ENCODE measurements at regions not wholly inside any gene's neighbourhood (a gene's known extent, or its start where the extent isn't known, plus 50 kb on each side); places are given as distances from the start of the nearest gene placed in this dataset.

DNA sequence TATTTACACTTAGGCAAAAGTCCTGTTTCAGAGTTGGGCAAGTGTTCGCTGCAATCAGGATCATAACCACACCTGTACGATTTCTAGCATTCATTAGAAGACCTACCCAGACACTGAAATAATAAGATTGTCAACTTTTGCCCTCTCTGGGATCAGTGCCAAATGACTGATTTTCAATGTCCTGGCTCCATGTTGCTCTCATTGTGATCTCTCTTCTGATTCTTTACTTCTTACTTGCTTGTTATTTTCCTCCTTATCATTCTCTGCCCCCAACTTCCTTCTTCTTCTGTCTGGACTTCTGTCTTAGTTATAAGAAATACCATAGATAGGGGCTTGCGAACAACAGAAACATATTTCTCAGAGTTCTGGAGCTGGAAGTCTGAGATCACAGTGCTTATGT, 94.4 kb upstream of the BMP2 start:
- TF ChIP-seq, protein P1, sequence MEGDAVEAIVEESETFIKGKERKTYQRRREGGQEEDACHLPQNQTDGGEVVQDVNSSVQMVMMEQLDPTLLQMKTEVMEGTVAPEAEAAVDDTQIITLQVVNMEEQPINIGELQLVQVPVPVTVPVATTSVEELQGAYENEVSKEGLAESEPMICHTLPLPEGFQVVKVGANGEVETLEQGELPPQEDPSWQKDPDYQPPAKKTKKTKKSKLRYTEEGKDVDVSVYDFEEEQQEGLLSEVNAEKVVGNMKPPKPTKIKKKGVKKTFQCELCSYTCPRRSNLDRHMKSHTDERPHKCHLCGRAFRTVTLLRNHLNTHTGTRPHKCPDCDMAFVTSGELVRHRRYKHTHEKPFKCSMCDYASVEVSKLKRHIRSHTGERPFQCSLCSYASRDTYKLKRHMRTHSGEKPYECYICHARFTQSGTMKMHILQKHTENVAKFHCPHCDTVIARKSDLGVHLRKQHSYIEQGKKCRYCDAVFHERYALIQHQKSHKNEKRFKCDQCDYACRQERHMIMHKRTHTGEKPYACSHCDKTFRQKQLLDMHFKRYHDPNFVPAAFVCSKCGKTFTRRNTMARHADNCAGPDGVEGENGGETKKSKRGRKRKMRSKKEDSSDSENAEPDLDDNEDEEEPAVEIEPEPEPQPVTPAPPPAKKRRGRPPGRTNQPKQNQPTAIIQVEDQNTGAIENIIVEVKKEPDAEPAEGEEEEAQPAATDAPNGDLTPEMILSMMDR (IDR thresholded peaks at IDR 0.05), result no peak
- TF ChIP-seq, protein P2, sequence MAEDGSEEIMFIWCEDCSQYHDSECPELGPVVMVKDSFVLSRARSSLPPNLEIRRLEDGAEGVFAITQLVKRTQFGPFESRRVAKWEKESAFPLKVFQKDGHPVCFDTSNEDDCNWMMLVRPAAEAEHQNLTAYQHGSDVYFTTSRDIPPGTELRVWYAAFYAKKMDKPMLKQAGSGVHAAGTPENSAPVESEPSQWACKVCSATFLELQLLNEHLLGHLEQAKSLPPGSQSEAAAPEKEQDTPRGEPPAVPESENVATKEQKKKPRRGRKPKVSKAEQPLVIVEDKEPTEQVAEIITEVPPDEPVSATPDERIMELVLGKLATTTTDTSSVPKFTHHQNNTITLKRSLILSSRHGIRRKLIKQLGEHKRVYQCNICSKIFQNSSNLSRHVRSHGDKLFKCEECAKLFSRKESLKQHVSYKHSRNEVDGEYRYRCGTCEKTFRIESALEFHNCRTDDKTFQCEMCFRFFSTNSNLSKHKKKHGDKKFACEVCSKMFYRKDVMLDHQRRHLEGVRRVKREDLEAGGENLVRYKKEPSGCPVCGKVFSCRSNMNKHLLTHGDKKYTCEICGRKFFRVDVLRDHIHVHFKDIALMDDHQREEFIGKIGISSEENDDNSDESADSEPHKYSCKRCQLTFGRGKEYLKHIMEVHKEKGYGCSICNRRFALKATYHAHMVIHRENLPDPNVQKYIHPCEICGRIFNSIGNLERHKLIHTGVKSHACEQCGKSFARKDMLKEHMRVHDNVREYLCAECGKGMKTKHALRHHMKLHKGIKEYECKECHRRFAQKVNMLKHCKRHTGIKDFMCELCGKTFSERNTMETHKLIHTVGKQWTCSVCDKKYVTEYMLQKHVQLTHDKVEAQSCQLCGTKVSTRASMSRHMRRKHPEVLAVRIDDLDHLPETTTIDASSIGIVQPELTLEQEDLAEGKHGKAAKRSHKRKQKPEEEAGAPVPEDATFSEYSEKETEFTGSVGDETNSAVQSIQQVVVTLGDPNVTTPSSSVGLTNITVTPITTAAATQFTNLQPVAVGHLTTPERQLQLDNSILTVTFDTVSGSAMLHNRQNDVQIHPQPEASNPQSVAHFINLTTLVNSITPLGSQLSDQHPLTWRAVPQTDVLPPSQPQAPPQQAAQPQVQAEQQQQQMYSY (CRISPR knock-in tag; IDR thresholded peaks at IDR 0.05), result no peak
- TF ChIP-seq, protein P3, sequence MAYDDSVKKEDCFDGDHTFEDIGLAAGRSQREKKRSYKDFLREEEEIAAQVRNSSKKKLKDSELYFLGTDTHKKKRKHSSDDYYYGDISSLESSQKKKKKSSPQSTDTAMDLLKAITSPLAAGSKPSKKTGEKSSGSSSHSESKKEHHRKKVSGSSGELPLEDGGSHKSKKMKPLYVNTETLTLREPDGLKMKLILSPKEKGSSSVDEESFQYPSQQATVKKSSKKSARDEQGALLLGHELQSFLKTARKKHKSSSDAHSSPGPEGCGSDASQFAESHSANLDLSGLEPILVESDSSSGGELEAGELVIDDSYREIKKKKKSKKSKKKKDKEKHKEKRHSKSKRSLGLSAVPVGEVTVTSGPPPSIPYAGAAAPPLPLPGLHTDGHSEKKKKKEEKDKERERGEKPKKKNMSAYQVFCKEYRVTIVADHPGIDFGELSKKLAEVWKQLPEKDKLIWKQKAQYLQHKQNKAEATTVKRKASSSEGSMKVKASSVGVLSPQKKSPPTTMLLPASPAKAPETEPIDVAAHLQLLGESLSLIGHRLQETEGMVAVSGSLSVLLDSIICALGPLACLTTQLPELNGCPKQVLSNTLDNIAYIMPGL (CRISPR knock-in tag; IDR thresholded peaks at IDR 0.05), result no peak
- TF ChIP-seq PREB (CRISPR knock-in tag; IDR thresholded peaks at IDR 0.05; ENCODE audit: borderline replicate concordance) (no peak), ELF4 (CRISPR knock-in tag; IDR thresholded peaks at IDR 0.05; ENCODE audit: low read depth) (no peak), NFE2L1 (CRISPR knock-in tag; IDR thresholded peaks at IDR 0.05) (no peak), SP1 (CRISPR knock-in tag; conservative IDR thresholded peaks at IDR 0.05) (no peak), NR3C1 (CRISPR knock-in tag; conservative IDR thresholded peaks at IDR 0.05; ENCODE audit: low read depth) (no peak), ZNF219 (CRISPR knock-in tag; IDR thresholded peaks at IDR 0.05; ENCODE audit: borderline replicate concordance) (no peak), ZNF512 (CRISPR knock-in tag; IDR thresholded peaks at IDR 0.05; ENCODE audit: borderline replicate concordance) (no peak), ATF2 (CRISPR knock-in tag; IDR thresholded peaks at IDR 0.05; ENCODE audit: borderline replicate concordance, low read depth) (no peak)
- TF ChIP-seq, protein P4, sequence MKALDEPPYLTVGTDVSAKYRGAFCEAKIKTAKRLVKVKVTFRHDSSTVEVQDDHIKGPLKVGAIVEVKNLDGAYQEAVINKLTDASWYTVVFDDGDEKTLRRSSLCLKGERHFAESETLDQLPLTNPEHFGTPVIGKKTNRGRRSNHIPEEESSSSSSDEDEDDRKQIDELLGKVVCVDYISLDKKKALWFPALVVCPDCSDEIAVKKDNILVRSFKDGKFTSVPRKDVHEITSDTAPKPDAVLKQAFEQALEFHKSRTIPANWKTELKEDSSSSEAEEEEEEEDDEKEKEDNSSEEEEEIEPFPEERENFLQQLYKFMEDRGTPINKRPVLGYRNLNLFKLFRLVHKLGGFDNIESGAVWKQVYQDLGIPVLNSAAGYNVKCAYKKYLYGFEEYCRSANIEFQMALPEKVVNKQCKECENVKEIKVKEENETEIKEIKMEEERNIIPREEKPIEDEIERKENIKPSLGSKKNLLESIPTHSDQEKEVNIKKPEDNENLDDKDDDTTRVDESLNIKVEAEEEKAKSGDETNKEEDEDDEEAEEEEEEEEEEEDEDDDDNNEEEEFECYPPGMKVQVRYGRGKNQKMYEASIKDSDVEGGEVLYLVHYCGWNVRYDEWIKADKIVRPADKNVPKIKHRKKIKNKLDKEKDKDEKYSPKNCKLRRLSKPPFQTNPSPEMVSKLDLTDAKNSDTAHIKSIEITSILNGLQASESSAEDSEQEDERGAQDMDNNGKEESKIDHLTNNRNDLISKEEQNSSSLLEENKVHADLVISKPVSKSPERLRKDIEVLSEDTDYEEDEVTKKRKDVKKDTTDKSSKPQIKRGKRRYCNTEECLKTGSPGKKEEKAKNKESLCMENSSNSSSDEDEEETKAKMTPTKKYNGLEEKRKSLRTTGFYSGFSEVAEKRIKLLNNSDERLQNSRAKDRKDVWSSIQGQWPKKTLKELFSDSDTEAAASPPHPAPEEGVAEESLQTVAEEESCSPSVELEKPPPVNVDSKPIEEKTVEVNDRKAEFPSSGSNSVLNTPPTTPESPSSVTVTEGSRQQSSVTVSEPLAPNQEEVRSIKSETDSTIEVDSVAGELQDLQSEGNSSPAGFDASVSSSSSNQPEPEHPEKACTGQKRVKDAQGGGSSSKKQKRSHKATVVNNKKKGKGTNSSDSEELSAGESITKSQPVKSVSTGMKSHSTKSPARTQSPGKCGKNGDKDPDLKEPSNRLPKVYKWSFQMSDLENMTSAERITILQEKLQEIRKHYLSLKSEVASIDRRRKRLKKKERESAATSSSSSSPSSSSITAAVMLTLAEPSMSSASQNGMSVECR (CRISPR knock-in tag; IDR thresholded peaks at IDR 0.05; ENCODE audit: borderline replicate concordance), result no peak
- TF ChIP-seq, protein P5, sequence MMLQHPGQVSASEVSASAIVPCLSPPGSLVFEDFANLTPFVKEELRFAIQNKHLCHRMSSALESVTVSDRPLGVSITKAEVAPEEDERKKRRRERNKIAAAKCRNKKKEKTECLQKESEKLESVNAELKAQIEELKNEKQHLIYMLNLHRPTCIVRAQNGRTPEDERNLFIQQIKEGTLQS (CRISPR knock-in tag; conservative IDR thresholded peaks at IDR 0.05), result no peak
